GM18520 (cell line): ENCODE measurements at regions not wholly inside any gene's neighbourhood (a gene's known extent, or its start where the extent isn't known, plus 50 kb on each side); places are given as distances from the start of the nearest gene placed in this dataset.
"Not testable (repeated sequence)": the region's sequence is repeated elsewhere in the genome, so short reads cannot be mapped to it uniquely, and the experiment has no call there.

Experiments
- ATAC-seq: cut with Tn5 transposase; IDR thresholded peaks from one replicate; pipeline ENCODE4 v1.9.1; 2021; ENCODE audit not compliant: unreplicated experiment

DNA sequence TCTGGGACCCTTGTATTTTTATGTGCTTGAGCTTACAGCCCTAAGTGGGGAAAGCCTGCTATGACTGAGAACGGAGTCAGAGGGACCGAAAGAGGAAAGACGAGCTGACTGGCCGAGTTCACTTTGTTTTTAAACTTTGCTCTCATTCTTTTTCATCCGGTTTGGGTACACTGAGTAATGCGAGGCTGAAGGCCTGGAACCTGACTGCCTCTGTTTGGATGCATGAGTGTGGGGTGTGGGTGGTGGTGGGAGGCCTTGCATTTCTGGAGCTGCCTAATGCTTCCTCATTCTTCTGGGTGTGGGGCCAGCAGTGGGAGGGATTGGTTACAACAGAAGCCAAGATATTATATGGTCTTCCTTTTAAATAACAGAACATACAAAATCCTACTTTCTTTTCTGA is 155.5 kb downstream of the BUB3 start:
- ATAC-seq, result no peak

DNA sequence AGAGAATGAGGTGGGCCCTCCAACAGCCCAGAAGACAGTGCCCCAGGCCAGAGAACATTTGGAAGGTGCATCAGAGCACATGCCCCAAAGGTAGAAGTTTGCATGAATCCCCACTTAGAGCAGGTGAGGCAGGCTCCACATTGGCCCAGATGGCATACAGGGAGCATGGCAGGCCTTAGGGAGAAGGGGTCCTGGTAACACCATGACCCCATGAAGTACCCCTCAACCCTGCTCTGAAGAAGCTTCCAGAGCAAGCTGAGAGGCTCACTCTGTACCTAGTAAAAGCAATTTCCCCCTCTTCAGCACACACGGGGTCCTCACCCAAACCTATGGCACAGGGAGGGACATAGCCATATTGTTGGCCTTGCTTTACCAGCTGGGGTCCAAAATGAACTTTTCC is 162.6 kb downstream of the BUB3 start:
- ATAC-seq, result no peak

DNA sequence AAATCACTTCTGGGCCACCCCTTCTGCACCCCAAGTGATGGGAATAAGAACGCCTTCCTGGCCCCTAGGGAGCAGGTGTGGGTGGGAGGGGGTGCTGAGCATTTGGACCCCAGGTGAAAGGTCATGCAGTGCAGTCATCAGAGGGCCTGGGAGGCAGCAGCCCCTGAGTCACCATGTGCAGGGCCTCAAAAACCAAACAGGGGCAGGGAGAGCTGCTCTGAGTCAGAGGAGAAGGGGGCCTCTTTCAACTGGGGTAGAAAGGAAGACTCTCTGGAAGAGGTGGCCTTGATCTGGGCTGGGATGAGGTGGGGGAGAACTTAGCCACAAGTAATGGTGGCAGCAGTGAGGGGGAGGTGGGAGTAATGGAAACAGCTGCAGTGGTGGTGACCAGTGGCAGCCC is 164.3 kb downstream of the BUB3 start:
- no peak for ATAC-seq

DNA sequence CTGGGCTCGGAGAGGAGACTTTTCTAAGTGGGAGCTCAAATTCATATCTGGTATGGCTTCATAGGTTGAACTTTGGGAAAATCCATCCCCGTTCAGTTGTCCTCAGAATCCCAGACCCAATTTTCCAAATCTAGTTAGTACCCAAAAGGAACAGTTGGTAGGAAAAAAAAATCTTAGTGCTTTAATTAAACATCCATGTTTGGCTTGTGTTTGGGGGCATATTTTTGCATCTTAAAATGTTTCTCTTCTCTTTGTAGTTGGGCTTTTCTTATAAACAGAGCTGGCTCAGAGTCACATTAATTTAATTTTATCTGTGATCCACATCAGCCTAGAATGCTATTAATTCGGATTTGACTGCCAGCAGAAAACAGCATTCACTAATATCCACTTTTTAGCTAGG is 165.9 kb downstream of the BUB3 start:
- no peak for ATAC-seq

DNA sequence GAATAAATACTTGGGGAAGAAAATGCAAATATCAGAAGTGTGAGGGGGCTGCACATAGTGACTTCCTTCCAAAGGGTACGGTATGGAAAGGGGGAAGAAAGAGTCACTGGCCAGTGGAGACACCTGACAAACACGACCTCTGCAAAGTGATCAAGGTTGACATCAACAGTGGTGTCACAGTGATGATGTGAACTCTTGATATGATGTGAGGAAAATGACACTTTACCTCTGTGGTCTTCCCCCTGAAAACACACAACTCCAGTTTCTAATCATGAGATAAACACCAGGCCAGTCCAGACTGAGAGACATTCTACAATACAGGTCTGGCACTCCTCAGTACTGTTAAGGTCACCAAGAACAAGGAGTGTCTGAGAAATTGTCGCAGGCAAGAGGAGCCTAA is 169.7 kb downstream of the BUB3 start:
- ATAC-seq, result no peak

DNA sequence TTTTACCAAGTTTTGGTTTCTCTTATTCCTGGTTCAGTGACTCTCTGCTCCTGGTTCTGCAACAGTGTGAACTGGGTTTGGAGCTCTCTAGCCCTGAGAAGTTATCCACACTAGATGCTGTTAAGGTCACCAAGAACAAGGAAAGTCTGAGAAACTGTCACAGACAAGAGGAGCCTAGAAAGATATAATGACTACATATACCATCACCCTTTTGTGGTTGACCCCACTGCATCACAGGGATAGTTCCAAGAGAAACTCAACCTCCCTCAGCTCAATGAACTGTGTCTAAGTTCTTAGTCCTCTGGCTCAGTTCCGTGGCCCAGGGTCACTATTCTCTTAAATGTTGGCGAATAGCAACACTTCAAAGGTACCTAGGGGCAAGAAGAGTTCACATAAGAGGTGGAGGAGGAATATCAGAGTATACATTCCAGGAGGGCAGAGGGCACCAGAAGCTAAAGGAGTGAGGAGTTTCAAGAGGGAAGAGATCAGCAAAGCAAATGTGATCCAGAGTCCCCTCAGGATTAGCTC is 171.5 kb downstream of the BUB3 start:
- ATAC-seq, result no peak

DNA sequence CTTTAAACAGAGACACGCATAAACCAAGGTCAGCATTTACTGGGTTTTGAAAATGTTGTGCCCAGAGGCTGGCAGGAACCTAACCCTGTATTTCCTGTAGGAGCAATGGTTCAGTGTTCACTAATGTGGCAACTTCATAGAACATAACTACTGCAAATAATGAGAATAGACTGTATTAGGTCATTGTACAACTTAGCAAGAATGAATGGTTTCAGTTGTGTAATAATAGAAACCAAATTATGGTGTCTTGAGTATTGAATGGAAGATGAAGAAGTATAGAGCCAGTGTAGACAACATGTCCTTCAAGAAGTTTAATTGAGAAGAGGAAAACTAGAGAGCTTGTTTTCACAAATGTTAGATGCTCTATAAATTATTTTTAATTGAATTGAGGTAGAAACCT is 172.5 kb downstream of the BUB3 start:
- ATAC-seq, result no peak

DNA sequence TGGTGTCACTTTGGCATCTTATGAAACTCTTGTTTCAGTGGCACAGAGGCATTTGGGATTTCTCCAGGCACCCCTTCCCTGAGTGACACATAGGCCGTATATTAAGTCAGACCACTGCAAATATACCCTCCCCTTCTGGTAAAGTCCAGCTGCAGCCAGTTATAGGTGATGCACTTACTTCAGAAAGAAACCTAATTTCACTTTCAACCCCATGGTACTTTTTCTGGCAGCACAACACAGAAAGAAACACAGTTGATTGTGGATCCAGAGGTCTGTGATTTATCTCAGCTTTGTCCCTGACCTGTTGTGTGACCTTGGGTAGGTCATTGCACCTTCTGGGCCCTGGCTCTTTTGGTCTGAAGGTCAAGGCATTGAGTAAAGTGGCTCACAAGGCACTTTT is 173.2 kb downstream of the BUB3 start:
- peak; percentile 57 for ATAC-seq

DNA sequence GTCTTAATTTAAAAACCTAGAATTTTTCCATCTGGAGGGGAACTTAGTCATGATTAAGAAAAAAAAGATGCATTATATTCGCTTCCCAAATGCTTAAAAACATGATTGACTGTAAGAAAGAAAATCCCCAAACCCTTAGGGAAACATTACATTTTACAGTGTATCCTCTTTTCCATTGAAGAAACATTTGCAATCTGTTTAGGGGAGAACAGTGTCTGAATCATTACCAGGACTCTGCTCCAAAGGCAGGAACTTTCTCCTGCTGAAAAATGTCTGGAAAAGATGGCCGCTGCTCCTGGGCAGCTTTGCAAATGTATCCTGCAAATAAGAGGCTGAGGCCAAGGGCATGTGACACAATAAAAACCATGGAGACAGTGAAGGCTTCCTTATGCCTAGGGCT is 173.7 kb downstream of the BUB3 start:
- ATAC-seq, result no peak

DNA sequence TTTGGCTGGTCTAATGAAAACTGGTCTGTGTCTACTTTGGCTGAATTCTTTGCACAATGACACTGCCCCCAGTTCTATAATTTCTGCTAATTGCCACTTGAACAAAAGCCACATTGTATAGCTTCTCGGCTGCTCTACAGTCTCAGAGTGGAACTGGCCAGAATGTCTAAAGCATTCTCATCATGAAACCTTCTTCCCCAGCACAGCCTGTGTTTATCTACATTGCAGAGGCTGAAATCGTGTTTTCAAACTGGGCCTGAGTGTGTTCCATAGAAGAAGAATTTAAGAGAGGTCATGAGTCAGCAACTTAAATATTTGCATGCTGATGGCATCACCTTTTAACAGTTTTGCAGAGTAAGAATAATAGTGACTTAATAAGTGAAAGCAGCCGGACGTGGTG is 177.2 kb downstream of the BUB3 start:
- ATAC-seq, result no peak

DNA sequence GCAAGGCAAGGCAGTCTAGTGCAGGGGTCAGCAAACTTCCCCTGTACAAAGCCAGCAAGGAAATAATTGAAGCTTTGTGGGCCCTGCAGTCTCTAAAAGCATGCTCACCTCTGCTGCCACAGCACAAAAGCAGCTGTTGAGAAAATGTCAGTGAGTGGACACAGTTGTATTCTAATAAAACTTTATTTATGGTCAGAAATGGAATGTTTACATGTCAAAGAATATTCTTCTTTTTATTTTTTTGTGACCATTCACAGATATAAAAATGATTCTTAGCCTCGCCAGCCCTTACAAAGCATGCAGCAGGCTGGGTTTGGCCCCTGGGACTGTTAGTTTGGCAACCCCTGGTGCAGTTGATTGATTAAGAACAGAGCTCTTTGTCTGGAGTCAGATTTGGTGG is 192.4 kb downstream of the BUB3 start:
- ATAC-seq, result no peak

DNA sequence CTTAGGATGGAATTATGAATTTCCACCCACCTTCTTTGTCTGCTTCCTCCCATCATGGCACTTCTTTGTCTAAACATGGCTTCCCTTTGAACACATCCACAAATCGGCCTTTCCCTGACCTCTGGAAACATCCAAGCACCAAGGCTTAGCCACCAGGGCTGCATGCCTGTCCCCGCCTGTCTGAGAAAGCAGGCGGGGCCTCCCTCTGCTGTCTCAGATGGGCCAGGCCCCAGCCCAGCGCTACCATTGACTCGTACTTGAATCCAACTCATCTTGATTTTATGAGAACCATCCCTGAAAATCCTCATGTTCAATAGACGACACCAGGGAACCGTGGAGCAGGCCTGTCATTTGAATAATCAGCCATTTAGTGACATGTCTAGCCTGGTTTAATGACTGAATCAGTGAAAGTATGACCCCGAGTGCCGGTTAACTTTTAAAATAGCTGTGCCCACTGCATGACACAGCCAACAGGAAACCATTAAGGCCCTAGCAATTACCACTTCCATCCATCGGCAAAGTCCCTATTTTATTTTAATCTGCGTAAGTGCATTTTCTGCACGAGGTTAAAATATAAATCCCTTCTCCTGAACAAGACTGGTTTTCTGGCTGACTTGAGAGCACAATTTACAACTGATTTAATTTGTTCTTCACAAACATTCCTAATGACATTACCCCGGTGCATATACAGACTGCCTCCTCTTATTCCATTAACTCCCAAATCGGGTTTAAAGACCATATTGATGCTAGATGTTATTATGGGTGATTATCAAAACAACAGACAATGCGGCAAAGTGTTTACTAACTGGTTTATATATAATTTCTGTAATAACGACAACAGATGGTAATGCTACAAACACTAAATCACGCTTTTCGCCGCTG is 194.7 kb downstream of the BUB3 start:
- ATAC-seq, result no peak

DNA sequence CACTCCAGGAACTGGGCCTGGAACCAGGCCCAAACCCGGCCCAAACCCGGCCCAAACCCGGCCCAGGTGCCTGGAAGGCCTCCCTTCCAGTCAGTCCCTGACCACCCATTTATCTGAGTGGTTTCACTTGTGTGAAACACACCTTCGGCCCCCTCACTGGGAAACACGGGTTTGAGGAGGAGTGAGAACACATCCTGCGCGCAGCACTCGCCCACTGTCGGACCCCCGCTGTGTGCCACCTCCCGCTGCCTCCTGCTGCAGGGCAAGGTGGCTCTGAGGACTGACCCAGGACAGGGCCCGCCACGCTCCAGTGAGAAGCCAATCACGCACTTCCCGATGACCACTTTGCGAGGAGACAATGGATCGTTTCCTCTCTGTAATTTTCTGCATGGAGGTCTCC is 197.5 kb downstream of the BUB3 start:
- no peak for ATAC-seq

DNA sequence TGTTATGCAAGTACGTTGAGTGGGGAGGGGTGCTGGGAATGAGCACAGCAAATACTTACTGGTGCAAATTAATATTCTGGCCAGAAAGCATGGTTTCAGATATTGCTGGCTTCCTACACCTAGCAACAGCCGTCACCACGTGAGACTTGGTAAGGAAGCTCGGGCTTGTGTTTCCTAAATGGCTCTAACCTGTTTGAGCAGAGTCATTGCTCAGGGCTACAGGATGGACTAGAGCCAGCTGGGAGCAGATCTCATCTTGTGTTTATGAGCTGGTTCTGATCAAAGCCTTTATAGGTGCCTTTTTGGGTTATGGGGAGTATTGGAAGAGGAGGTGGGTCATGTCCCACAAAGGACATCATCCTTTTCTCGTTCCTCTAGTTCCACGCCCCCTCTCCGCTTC is 200.3 kb downstream of the BUB3 start:
- no peak for ATAC-seq

DNA sequence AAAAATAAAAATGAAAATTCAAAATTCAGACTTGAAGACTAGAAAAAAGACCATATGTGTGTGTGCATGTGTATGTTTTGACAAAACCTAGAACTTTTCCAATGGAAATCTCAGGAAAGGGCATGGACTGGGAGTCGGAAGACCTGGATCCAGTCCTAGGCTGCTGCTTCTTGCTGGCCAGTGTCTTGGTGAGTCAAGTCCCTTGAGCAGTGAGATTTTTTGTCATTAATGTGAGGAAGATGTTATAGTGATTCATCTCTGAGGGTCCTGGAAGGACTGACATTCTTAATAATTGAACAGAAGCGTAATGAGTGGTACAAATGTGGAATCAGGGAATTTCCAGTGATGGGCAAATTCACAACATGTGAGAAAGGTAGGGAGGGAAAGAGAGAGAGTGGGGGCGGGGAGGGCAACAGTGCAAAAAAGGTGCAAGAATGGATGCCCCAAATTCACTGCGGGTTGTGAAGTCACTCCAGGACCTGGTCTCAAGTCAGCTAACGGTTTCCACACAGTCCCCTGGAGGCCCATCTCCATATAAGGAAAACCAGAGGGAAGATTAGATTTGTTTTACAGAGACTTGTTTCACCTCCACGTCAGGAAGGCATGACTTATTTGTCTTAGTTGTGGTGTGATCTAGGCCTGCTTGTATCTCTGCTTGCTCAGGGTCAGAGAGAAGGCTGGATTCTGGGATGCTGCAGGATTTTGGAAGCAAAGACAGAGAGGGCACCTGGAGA is 201.7 kb downstream of the BUB3 start:
- ATAC-seq, result no peak

DNA sequence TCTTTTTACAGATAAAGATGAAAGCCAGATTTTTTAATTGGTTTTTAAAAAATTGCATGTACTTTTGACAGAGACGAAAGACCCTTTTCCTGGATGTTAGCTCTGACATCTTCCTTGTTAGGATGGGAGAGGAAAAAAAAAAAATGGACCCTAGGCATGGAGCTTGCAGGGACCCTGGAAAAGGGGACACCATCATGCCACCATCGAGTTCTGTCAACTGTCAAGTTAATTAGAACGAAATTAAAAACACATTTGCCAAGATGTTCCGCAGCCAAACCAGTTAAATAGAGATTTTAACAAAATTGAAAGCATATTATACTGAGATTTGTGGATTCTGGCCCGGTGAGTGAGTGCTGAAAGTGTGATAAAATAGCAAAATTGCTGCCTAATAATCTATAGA is 202.6 kb downstream of the BUB3 start:
- no peak for ATAC-seq

DNA sequence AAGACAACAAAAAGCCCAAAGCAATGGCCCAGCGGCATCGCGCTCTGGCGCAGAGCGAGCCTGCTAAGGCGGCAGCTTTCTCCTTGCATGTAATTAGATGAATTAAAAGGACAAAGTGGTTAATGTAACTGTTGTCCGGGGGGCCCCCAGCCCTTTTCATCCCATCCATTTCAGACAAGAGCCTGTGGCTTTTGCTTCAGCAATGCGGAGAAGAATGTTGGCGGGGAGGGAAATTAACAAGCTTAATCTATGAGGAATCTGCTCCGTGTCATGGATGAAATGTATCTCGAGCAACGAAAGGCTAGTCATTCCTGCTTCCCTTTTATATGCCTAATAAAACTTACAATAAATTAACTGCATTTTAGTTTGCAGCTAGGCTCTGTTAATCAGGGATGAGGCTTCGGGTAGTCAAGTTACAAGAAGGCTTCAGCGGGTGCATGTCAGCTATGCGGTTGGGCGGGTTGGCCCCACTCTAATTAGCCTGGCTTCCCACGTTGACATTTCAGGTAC is 203.3 kb downstream of the BUB3 start:
- ATAC-seq, result no peak

DNA sequence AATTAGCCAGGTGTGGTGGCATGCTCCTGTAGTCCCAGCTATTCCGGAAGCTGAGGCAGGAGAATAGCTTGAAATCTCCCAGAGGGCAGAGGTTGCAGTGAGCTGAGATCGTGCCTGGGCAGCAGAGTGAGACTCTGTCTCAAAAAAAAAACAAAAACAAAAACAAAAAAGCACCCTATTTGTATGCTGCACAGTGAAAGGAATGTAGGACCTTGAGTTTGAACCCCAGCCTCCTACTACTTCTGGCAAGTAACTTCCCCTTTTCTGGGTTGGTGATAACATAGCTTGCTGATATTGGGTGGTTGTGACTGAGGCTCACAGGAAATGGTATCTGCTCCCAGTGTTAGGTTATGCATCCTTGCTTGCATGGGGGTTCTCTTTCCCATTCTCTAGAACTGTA is 205.3 kb downstream of the BUB3 start:
- no peak for ATAC-seq

DNA sequence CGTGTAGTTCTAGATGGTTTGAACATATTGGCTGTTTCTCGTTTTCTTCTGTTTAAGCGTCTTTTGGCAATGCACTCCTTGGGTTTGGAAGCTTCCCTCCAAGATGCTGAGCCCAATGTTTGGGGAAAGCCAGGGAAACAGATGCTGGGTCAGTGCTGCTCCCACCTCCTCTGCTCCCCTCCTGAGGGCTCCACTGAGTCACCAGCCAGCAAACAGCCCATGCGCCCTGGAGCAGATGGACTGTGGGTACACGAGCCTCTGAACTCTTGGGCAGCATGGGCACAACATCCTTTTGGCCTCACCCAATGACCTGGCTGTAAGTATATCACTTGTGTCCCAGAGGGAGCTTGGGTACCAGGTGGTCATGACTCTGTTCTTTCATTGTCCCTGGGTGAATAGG is 207.6 kb downstream of the BUB3 start:
- no peak for ATAC-seq

DNA sequence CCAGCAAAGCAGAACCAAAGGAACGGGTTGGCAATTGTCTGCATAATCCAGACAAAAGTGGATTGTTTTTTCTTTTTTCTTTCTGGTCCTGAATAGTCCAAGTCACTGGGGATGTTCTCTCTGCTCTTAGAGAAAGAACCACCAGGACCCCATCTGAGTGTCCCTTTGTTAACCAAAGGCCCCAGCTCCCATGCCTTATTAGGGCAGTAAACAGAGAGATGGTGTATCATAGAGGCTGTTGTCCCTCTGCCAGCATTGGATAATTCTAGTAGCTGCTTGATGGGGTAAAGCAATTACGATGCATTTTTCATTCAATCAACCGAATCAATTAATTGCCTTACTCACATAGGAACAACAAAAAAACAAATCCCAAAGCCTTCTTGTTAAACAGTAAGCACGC is 213.0 kb downstream of the BUB3 start:
- no peak for ATAC-seq

DNA sequence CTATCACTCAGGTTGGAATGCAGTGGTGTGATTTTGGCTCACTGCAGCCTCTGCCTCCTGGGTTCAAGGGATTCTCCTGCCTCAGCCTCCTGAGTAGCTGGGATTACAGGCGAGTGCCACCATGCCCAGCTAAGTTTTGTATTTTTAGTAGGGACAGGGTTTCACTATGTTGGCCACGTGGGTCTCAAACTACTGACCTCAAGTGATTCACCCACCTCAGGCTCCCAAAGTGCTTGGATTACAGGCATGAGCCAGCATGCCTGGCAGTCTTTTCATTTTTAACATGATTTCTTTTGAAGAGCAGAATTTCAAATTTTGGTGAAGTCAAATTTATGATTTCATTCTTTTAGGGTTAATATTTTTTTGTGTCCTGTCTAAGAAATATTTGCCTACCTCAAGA is 217.4 kb downstream of the BUB3 start:
- ATAC-seq, result not testable (repeated sequence)

DNA sequence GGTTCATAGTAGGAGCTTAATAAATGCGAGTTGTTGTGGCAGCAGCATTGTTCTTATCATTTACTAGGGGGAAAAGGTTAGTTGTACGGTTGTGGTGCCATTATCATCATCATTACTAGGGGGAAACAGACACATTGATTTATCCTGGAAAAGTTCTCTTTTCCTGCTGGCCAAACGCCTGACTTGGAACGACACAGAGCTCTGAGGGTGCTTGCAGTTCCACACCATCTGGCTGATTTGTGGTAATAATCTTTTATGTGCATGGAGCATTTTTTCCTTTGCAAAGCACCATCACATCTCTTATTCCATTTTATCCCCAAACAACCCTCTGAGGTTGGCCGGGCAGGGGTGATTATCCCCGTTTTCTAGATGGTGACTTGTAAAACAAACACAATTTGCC is 219.4 kb downstream of the BUB3 start:
- ATAC-seq, result no peak
